Nephron progenitor cell (in vitro differentiated cells): ENCODE measurements at regions not wholly inside any gene's neighbourhood (a gene's known extent, or its start where the extent isn't known, plus 50 kb on each side); places are given as distances from the start of the nearest gene placed in this dataset.

Experiments used
- DNase-seq: peaks from one replicate; pipeline ENCODE4 v3.0.0; 2021
- H3K27ac Mint-ChIP-seq: 2 replicates; pipeline ENCODE4 v1.8.0; 2021; ENCODE audit warnings: mild to moderate bottlenecking, moderate library complexity, mixed read lengths
- H3K27me3 Mint-ChIP-seq: 2 replicates; pipeline ENCODE4 v1.8.0; 2021; ENCODE audit warnings: mild to moderate bottlenecking, low read depth, mixed read lengths; ENCODE audit not compliant: poor library complexity
- H3K36me3 Mint-ChIP-seq: 2 replicates; pipeline ENCODE4 v1.8.0; 2021; ENCODE audit warnings: low read depth, mixed read lengths
- H3K4me1 Mint-ChIP-seq: 2 replicates; pipeline ENCODE4 v1.8.0; 2021; ENCODE audit warnings: mixed read lengths
- H3K4me3 Mint-ChIP-seq: 2 replicates; pipeline ENCODE4 v1.8.0; 2021; ENCODE audit warnings: mild to moderate bottlenecking, moderate library complexity, mixed read lengths
- H3K9me3 Mint-ChIP-seq: 2 replicates; pipeline ENCODE4 v1.8.0; 2021; ENCODE audit warnings: mild to moderate bottlenecking, moderate library complexity, mixed read lengths
- CTCF ChIP-seq: fragments of 200-600 bp; sonication (generic); IDR thresholded peaks from 2 replicates; pipeline ENCODE4 v1.5.0; 2021; ENCODE audit warnings: antibody characterized with exemption

- H3K27ac Mint-ChIP-seq: no peak overlapping the region
- DNase-seq: no peak
- H3K4me3 Mint-ChIP-seq: no peak overlapping the region
- no peaks in the 10 kb centered on the region for H3K27me3 Mint-ChIP-seq
- no peaks in the 10 kb centered on the region for H3K36me3 Mint-ChIP-seq
- no peak for TF ChIP-seq CTCF
- no peaks in the 10 kb centered on the region for H3K9me3 Mint-ChIP-seq
- peaks cover 5% of the 10 kb centered on the region for H3K4me1 Mint-ChIP-seq
Measured at GRCh38 chr13:70736622-70737317, 628.5 kb upstream of the KLHL1 start.

GRCh38 chr13:70732611-70733010 is 624.4 kb upstream of the KLHL1 start:
- H3K4me3 Mint-ChIP-seq: no peak overlapping the region
- H3K4me1 Mint-ChIP-seq: peaks cover 15% of the 10 kb centered on the region
- no peak for TF ChIP-seq CTCF
- no peak for DNase-seq
- H3K9me3 Mint-ChIP-seq: no peaks in the 10 kb centered on the region
- no peak overlapping the region for H3K27ac Mint-ChIP-seq
- no peaks in the 10 kb centered on the region for H3K36me3 Mint-ChIP-seq
- no peaks in the 10 kb centered on the region for H3K27me3 Mint-ChIP-seq

GRCh38 chr13:70729369-70729768 is 621.1 kb upstream of the KLHL1 start:
- Mint-ChIP-seq H3K4me3 (no peak overlapping the region), H3K9me3 (no peaks in the 10 kb centered on the region), H3K4me1 (peaks cover 15% of the 10 kb centered on the region), H3K27ac (no peak overlapping the region), H3K27me3 (no peaks in the 10 kb centered on the region), H3K36me3 (no peaks in the 10 kb centered on the region)
- TF ChIP-seq CTCF: no peak
- no peak for DNase-seq

- Mint-ChIP-seq H3K36me3 (no peaks in the 10 kb centered on the region), H3K4me1 (no peaks in the 10 kb centered on the region), H3K9me3 (no peaks in the 10 kb centered on the region), H3K27ac (no peak overlapping the region), H3K27me3 (no peaks in the 10 kb centered on the region), H3K4me3 (no peak overlapping the region)
- no peak for TF ChIP-seq CTCF
- no peak for DNase-seq
Measured at GRCh38 chr13:70723732-70724131, 615.5 kb upstream of the KLHL1 start.

- DNase-seq: no peak
- H3K27ac Mint-ChIP-seq: no peak overlapping the region
- no peaks in the 10 kb centered on the region for H3K4me1 Mint-ChIP-seq
Measured at GRCh38 chr13:70720386-70720785, 612.1 kb upstream of the KLHL1 start.

More at GRCh38 chr13:70720386-70720785, 612.1 kb upstream of the KLHL1 start:
- no peaks in the 10 kb centered on the region for H3K9me3 Mint-ChIP-seq
- TF ChIP-seq CTCF: no peak
- H3K36me3 Mint-ChIP-seq: no peaks in the 10 kb centered on the region
- no peak overlapping the region for H3K4me3 Mint-ChIP-seq
- H3K27me3 Mint-ChIP-seq: no peaks in the 10 kb centered on the region
